Heart left ventricle (tissue), 16 donors: ENCODE measurements at regions not wholly inside any gene's neighbourhood (a gene's known extent, or its start where the extent isn't known, plus 50 kb on each side); places are given as distances from the start of the nearest gene placed in this dataset.

Experiments
- ATAC-seq, 4 donors: fragments of 200-7000 bp; cut with Tn5 transposase; one replicate each; pipeline ENCODE4 v1.9.1; 2020 to 2022; ENCODE audit warnings: moderate library complexity in 4 of 4, mild to moderate bottlenecking in 3 of 4, moderate number of reproducible peaks in 1 of 4
- DNase-seq, 5 donors: peaks; one replicate each; pipeline ENCODE4 v3.0.0-alpha.2; 2020
- H3K27ac ChIP-seq, 12 donors: fragments of 200-600 bp; sonication (generic) in 4 of 12; one replicate each; pipeline versions ENCODE4 v1.5.0 to v1.8.0; 2016 to 2022; ENCODE audit warnings: mild to moderate bottlenecking in 2 of 12
- H3K27me3 ChIP-seq, 9 donors: fragments of 200-600 bp; sonication (generic) in 2 of 9; one replicate each; pipeline versions ENCODE4 v1.5.1 to v1.8.0; 2016 to 2022; ENCODE audit warnings: mild to moderate bottlenecking in 3 of 9
- H3K36me3 ChIP-seq, 9 donors: fragments of 200-600 bp; sonication (generic) in 2 of 9; one replicate each; pipeline versions ENCODE4 v1.5.0 to v1.8.0; 2018 to 2022; ENCODE audit warnings: mild to moderate bottlenecking in 2 of 9
- H3K4me1 ChIP-seq, 12 donors: fragments of 200-600 bp; sonication (generic) in 4 of 12; one replicate each; pipeline versions ENCODE4 v1.5.0 to v1.8.0; 2016 to 2022; ENCODE audit warnings: mild to moderate bottlenecking in 3 of 12
- H3K4me3 ChIP-seq, 12 donors: fragments of 200-600 bp; sonication (generic) in 4 of 12; one replicate each; pipeline versions ENCODE4 v1.5.0 to v1.8.0; 2017 to 2022; ENCODE audit warnings: mild to moderate bottlenecking in 9 of 12, moderate library complexity in 4 of 12
- H3K9me3 ChIP-seq, 12 donors: fragments of 200-600 bp; sonication (generic) in 4 of 12; one replicate each; pipeline versions ENCODE4 v1.5.0 to v1.8.0; 2016 to 2022; ENCODE audit warnings: mild to moderate bottlenecking in 1 of 12
- POLR2A ChIP-seq, 2 donors: fragments of 450-650 bp; IDR thresholded peaks; one replicate each; pipeline ENCODE4 v1.6.1; 2017; ENCODE audit warnings: antibody characterized with exemption in 2 of 2, mild to moderate bottlenecking in 2 of 2, moderate library complexity in 2 of 2
- WGBS, 4 donors: extraction: QIAGEN DNeasy Blood & Tissue Kit in 2 of 4; methylation state at CpG; one replicate each; pipeline versions ENCODE4 v1.1.5 to v1.1.7; 2013 to 2018; 5-methylcytosine and 5-hydroxymethylcytosine counted together
- intact Hi-C, 10 donors: fragments of 100-400 bp; cut with DNase I; formaldehyde crosslinking; loops; one replicate each; pipeline versions ENCODE4 v1.11.1 to v1.14.2; 2022
- TF ChIP-seq, protein P1 (sequence below), 12 donors: fragments of 200-600 bp; sonication (generic) in 4 of 12; IDR thresholded peaks; one replicate each; pipeline versions ENCODE4 v1.5.0 to v1.8.0; 2018 to 2022; ENCODE audit warnings: antibody characterized with exemption in 12 of 12, mild to moderate bottlenecking in 5 of 12
- donor health status: ischemic (EF 13 %, LVEDD 7.1; RV severe dilation, severe dysfunction).
- donor health status: healthy with polysubstance abuse.
- donor health status: DM: no; HTN: yes; CAD: no.
- donor health status: DM: no; HTN: no; CAD: no.
- donor health status: ischemic (EF 25% LVEDD 6.9; RV normal size, moderate dysfunction).
- donor health status: ischemic (EF 25% LVEDD 5.7; RV mildly dilated, moderate dysfunction).
- donor health status: healthy.
- donor health status: DM: yes; HTN: yes; CAD: no.
- donor health status: ischemic (EF 35%, LVEDD 5.7; RV mildly dilated, moderate dysfunction).
- donor health status: nonischemic (EF 11% LVEDD 7.7; RV severe dilation, severe dysfunction).
- donor health status: DM: yes; HTN: yes; CAD: no.
- donor health status: PGD.
- donor health status: ischemic (EF 29% LVEDD 5.4; RV normal size, mild dysfunction).
- donor health status: nonischemic (EF 23%, LVEDD 6.1; RV moderate dilation, normal function).

DNA sequence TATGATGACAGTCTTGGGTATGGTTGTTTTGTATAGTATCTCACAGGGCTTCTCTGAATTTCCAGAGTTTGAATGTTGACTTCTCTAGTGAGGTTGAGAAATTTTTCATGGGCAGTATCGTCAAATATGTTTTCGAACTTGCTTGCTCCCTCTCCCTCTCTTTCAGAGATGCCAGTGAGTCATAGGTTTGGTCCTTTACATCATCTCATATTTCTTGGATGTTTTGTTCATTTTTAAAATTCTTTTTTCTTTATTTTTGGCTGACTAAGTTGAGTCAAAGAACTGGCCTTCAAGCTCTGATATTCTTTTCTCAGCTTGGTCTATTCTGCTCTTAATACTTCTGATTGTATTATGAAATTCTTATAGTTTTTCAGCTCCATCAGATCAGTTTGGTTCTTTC, 282.3 kb upstream of the NECTIN3 start:
- ATAC-seq (no peak), DNase-seq (no peak)
- WGBS, 4 donors: 83 to 97% (median 95%) methylated on average over 2 of the region's 2 CpGs
- Histone ChIP-seq H3K9me3 (peaks cover 0 to 12% (median 0%) of the 10 kb centered on the region in 12 donors), H3K36me3 (no peaks in the 10 kb centered on the region), H3K4me1 (no peaks in the 10 kb centered on the region), H3K27me3 (no peaks in the 10 kb centered on the region), H3K4me3 (no peak overlapping the region), H3K27ac (no peak overlapping the region)
- TF ChIP-seq, protein P1, sequence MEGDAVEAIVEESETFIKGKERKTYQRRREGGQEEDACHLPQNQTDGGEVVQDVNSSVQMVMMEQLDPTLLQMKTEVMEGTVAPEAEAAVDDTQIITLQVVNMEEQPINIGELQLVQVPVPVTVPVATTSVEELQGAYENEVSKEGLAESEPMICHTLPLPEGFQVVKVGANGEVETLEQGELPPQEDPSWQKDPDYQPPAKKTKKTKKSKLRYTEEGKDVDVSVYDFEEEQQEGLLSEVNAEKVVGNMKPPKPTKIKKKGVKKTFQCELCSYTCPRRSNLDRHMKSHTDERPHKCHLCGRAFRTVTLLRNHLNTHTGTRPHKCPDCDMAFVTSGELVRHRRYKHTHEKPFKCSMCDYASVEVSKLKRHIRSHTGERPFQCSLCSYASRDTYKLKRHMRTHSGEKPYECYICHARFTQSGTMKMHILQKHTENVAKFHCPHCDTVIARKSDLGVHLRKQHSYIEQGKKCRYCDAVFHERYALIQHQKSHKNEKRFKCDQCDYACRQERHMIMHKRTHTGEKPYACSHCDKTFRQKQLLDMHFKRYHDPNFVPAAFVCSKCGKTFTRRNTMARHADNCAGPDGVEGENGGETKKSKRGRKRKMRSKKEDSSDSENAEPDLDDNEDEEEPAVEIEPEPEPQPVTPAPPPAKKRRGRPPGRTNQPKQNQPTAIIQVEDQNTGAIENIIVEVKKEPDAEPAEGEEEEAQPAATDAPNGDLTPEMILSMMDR (IDR thresholded peaks at IDR 0.05): no peak
- no peak for TF ChIP-seq POLR2A (IDR thresholded peaks at IDR 0.05)
- intact Hi-C loops: no loop called here

DNA sequence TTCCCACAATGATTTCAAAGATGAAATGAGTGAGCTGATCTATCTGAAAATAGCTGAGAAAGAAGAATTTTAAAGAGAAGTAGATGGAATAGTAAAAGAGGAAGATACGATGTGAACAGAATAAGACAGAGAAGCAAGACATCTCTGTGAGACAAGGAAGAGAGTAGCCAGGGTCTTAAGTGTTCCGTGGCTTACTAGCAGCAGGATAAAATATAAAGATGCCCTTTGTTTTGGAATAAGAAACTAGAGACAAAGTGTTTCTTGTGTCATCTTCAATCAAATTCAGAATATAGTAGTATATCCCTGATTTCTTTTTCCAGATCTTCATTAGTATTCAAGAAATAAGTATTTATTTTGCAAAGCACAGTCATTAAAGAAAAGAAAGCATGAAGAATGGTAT, 281.0 kb upstream of the NECTIN3 start:
- Histone ChIP-seq H3K27me3 (no peaks in the 10 kb centered on the region), H3K27ac (no peak overlapping the region), H3K9me3 (peaks cover 0 to 9% (median 0%) of the 10 kb centered on the region in 12 donors), H3K4me1 (no peaks in the 10 kb centered on the region), H3K36me3 (no peaks in the 10 kb centered on the region), H3K4me3 (no peak overlapping the region)
- TF ChIP-seq POLR2A (IDR thresholded peaks at IDR 0.05): no peak
- TF ChIP-seq, protein P1 (IDR thresholded peaks at IDR 0.05): no peak
- 82 to 86% (median 86%) methylated on average over 2 of the region's 2 CpGs for WGBS, 4 donors
- intact Hi-C loops: no loop called here
- ATAC-seq (no peak), DNase-seq (no peak)

DNA sequence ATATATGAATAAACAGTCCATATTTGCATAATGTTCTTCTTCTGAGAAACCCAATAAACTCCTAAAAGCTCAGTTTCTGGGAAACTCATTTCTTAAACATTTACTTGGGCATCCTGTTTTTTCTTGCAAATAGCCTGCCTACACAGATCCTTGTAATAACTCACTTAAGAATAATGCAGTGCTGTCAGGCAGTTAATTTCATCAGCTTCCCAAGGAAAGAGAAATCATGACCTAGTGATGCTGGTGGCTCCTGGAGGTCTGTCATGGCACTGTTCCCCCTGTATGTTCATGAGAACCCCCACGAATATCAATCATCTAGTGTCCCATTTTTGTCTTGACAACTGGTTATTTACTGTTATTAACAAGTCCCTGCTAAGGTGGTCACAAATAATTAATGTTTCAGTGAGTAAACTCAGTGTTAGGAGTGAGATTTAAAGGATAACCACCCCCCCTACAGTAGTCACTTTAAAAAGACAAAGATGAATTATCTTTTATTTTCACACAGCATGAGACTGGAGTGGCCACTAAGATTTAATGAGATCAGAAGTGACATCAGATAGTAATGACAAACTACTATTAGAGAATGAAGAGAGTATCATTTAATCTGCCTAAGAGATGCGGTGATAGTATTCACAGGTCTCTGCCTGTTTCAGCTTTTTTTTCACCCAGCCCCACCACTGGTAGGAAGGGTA, 279.5 kb upstream of the NECTIN3 start:
- ATAC-seq (no peak), DNase-seq (no peak)
- TF ChIP-seq, protein P1 (IDR thresholded peaks at IDR 0.05): no peak
- no peak for TF ChIP-seq POLR2A (IDR thresholded peaks at IDR 0.05)
- Histone ChIP-seq H3K4me1 (no peaks in the 10 kb centered on the region), H3K36me3 (no peaks in the 10 kb centered on the region), H3K27ac (no peak overlapping the region), H3K27me3 (no peaks in the 10 kb centered on the region), H3K4me3 (no peak overlapping the region), H3K9me3 (no peaks in the 10 kb centered on the region)
- intact Hi-C loops: no loop called here
- 79 to 87% (median 83%) methylated on average over 2 of the region's 2 CpGs for WGBS, 4 donors

DNA sequence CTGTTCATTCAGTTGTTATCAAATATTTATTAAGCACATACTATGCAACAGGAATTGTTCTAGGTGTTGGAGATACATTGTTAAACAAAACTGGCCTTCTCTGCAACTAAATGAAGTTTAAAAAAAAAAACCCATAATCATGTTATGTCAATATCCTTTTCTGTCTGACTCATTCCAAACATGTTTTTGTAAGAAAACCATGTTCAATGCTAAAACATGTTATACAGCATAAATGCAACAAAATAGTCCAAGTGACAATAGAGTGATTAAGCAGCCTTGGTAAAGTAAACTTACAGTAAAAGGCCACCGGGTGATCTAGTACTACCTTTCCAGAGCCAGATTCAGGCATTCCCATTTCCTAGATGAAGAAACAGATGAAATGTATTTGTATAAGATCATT, 278.0 kb upstream of the NECTIN3 start:
- DNase-seq (no peak), ATAC-seq (no peak)
- H3K27ac ChIP-seq: no peak overlapping the region
- H3K36me3 ChIP-seq: no peaks in the 10 kb centered on the region
- no peak for TF ChIP-seq POLR2A (IDR thresholded peaks at IDR 0.05)
- TF ChIP-seq, protein P1 (IDR thresholded peaks at IDR 0.05): no peak
- no peaks in the 10 kb centered on the region for H3K4me1 ChIP-seq
- H3K9me3 ChIP-seq: no peaks in the 10 kb centered on the region
- no peak overlapping the region for H3K4me3 ChIP-seq
- WGBS, 4 donors: 78 to 98% (median 87%) methylated on average over 1 of the region's 1 CpG
- intact Hi-C loops: no loop called here
- H3K27me3 ChIP-seq: no peaks in the 10 kb centered on the region
